Nephron (organoid): ENCODE measurements at regions not wholly inside any gene's neighbourhood (a gene's known extent, or its start where the extent isn't known, plus 50 kb on each side); places are given as distances from the start of the nearest gene placed in this dataset.

Experiments
- H3K27ac Mint-ChIP-seq, 3 experiments: 2 replicates each; pipeline ENCODE4 v1.8.0; 2020; ENCODE audit warnings: mixed read lengths in 3 of 3, mild to moderate bottlenecking in 2 of 3, moderate library complexity in 1 of 3
- H3K27me3 Mint-ChIP-seq: 2 replicates; pipeline ENCODE4 v1.8.0; 2021; ENCODE audit warnings: low read depth, mild to moderate bottlenecking, moderate library complexity, mixed read lengths
- H3K36me3 Mint-ChIP-seq: 2 replicates; pipeline ENCODE4 v1.8.0; 2020; ENCODE audit warnings: low read depth, mixed read lengths
- H3K4me1 Mint-ChIP-seq: 2 replicates; pipeline ENCODE4 v1.8.0; 2020; ENCODE audit warnings: mixed read lengths
- H3K4me3 Mint-ChIP-seq, 3 experiments: 2 replicates each; pipeline ENCODE4 v1.8.0; 2020; ENCODE audit warnings: mild to moderate bottlenecking in 3 of 3, mixed read lengths in 3 of 3, moderate library complexity in 2 of 3
- H3K9me3 Mint-ChIP-seq: 2 replicates; pipeline ENCODE4 v1.8.0; 2020; ENCODE audit warnings: mixed read lengths
- TF ChIP-seq, protein P1 (sequence below), 3 experiments: fragments of 200-600 bp; sonication (generic); IDR thresholded peaks; one replicate each; pipeline ENCODE4 v1.5.0; 2021; ENCODE audit warnings: antibody characterized with exemption in 3 of 3; ENCODE audit not compliant: unreplicated experiment in 3 of 3

DNA sequence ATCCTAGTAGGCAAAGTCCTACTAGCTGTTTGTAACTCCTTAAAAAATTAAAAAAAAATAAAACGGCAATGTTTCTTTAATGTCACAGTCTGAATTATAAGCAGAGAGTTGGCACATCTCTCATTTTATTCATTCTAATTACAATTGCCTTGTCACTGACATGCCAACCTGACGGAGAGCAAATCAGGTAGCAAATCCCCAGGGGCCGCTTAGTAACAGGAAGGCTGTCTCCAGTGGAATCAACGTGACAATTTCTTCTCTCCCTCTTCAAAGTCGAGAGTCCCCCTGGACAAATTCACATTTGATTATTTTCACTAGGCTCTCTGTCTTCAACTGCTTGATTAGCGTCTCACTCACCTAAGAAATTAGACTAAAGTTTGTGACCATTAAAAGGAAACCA is 1598.9 kb upstream of the PIK3C3 start:
- H3K9me3 Mint-ChIP-seq, result no peaks in the 10 kb centered on the region
- no peak overlapping the region for H3K27ac Mint-ChIP-seq
- H3K27me3 Mint-ChIP-seq, result no peaks in the 10 kb centered on the region
- peaks cover 9% of the 10 kb centered on the region for H3K4me1 Mint-ChIP-seq
- H3K36me3 Mint-ChIP-seq, result no peaks in the 10 kb centered on the region
- H3K4me3 Mint-ChIP-seq, result no peak overlapping the region
- TF ChIP-seq, protein P1, sequence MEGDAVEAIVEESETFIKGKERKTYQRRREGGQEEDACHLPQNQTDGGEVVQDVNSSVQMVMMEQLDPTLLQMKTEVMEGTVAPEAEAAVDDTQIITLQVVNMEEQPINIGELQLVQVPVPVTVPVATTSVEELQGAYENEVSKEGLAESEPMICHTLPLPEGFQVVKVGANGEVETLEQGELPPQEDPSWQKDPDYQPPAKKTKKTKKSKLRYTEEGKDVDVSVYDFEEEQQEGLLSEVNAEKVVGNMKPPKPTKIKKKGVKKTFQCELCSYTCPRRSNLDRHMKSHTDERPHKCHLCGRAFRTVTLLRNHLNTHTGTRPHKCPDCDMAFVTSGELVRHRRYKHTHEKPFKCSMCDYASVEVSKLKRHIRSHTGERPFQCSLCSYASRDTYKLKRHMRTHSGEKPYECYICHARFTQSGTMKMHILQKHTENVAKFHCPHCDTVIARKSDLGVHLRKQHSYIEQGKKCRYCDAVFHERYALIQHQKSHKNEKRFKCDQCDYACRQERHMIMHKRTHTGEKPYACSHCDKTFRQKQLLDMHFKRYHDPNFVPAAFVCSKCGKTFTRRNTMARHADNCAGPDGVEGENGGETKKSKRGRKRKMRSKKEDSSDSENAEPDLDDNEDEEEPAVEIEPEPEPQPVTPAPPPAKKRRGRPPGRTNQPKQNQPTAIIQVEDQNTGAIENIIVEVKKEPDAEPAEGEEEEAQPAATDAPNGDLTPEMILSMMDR (IDR thresholded peaks at IDR 0.05; ENCODE audit: unreplicated experiment in 3 of 3), result no peak

DNA sequence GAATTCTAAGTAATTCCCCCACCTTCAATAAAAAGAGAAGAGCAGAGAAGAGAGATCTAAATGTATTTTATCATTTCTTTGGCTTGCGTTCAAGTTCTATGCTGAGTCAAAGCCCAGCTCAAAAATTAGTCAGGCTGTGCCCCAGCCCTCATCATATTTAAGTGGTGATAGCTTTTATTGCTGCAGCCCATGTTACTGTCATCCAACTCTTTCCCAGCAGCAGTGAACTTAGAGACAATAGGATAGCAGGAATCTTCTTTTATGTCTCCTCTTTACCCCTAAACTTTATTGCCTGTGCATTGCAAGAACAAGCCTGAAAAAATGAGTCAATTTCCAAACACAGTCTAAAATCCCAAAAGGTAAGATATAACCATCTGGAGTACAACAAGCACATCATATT is 1599.3 kb upstream of the PIK3C3 start:
- Mint-ChIP-seq H3K36me3 (no peaks in the 10 kb centered on the region), H3K27ac (no peak overlapping the region), H3K4me3 (no peak overlapping the region), H3K4me1 (peaks cover 9% of the 10 kb centered on the region), H3K9me3 (no peaks in the 10 kb centered on the region), H3K27me3 (no peaks in the 10 kb centered on the region)
- TF ChIP-seq, protein P1 (IDR thresholded peaks at IDR 0.05; ENCODE audit: unreplicated experiment in 3 of 3), result no peak

DNA sequence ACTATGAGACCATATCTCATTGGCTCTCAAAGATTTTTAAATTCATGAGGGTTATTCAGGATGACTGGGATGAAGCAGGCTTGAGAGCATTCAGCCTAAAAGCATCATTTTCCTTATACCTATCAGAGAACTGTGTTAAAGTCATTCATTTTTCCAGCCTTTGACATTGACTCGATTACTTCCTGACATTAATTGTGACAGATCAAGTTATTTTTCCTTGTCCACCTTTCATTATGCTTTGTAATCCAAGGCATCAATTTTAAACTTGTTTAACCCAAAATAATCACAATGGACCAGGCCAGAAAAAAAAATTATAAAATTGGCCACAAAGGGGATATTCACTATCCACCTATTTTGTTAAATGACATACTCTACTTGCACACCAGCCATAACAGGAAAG is 1606.8 kb upstream of the PIK3C3 start:
- H3K27ac Mint-ChIP-seq, result no peak overlapping the region
- no peaks in the 10 kb centered on the region for H3K36me3 Mint-ChIP-seq
- H3K27me3 Mint-ChIP-seq, result no peaks in the 10 kb centered on the region
- no peaks in the 10 kb centered on the region for H3K4me1 Mint-ChIP-seq
- H3K4me3 Mint-ChIP-seq, result no peak overlapping the region
- H3K9me3 Mint-ChIP-seq, result no peaks in the 10 kb centered on the region
- TF ChIP-seq, protein P1 (IDR thresholded peaks at IDR 0.05; ENCODE audit: unreplicated experiment in 3 of 3), result no peak

DNA sequence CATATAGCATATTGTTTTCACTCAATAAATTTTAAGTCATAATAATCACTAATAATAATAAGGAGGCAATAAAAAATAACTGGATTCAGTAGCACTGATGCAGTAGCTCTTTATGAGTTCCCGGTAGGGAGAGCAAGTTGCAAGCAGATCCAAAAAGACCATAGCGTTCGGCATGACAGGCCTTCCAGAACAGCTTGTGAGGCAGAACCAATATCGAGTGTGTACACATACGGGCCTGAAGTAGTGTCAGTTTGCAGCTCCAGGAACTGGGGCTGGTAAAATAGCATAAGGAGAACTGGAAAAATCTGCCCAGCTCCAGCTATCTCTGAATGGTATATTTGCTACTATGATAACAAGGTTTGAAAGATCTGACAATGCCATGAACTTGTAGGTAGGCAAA is 1607.8 kb upstream of the PIK3C3 start:
- H3K9me3 Mint-ChIP-seq, result no peaks in the 10 kb centered on the region
- no peaks in the 10 kb centered on the region for H3K4me1 Mint-ChIP-seq
- no peak overlapping the region for H3K4me3 Mint-ChIP-seq
- H3K36me3 Mint-ChIP-seq, result no peaks in the 10 kb centered on the region
- TF ChIP-seq, protein P1 (IDR thresholded peaks at IDR 0.05; ENCODE audit: unreplicated experiment in 3 of 3), result no peak
- no peaks in the 10 kb centered on the region for H3K27me3 Mint-ChIP-seq
- no peak overlapping the region for H3K27ac Mint-ChIP-seq

DNA sequence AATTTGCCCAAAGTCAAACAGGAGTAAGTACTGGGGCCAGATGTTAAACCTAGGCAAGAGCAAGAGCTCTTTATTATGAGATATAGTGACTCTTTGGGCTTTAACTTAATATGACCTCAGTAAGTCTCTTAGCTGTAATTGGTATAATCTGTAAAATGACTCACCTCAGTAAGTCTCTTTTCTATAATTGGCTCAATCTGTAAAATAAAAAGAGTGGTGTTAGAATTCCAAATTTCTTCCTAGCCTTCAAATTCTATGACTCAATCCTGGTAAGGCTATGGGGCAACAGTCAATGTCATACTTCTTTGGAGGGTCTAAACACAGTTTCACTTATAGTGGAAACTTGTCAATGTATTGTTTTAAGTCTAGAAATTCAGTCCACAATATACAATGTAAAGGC is 1608.9 kb upstream of the PIK3C3 start:
- Mint-ChIP-seq H3K27ac (no peak overlapping the region), H3K36me3 (no peaks in the 10 kb centered on the region)
- TF ChIP-seq, protein P1 (IDR thresholded peaks at IDR 0.05; ENCODE audit: unreplicated experiment in 3 of 3), result no peak

DNA sequence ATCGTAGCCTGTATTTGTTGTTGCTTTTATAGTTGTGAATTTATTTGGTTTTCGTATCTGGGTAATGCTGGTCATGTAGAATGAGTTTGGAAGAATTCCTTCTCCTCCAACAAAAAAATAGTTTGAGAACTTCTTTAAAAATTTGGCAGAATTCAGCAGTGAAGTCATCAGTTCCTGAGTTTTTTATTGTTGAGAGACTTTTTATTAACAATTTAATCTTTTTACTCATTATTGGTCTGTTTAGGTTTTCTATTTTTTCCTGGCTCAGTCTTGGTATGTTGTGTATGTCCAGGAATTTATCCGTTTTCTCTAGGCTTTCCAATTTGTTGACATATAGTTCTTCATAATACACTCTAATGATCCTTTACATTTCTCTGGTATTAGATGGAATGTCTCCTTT is 1613.3 kb upstream of the PIK3C3 start:
- peaks cover 5% of the 10 kb centered on the region for H3K9me3 Mint-ChIP-seq
- H3K27ac Mint-ChIP-seq, result no peak overlapping the region
- TF ChIP-seq, protein P1 (IDR thresholded peaks at IDR 0.05; ENCODE audit: unreplicated experiment in 3 of 3), result no peak
- H3K4me1 Mint-ChIP-seq, result no peaks in the 10 kb centered on the region
- H3K4me3 Mint-ChIP-seq, result no peak overlapping the region
- no peaks in the 10 kb centered on the region for H3K36me3 Mint-ChIP-seq
- H3K27me3 Mint-ChIP-seq, result no peaks in the 10 kb centered on the region

More for the DNA sequence above, 1608.9 kb upstream of the PIK3C3 start:
- Mint-ChIP-seq H3K27me3 (no peaks in the 10 kb centered on the region), H3K9me3 (no peaks in the 10 kb centered on the region), H3K4me1 (no peaks in the 10 kb centered on the region), H3K4me3 (no peak overlapping the region)
